Stimulated activated naive CD8-positive, alpha-beta T cell treated with anti-CD3 and anti-CD28 coated beads, Interleukin-15, Interleukin-2, amounts not matched to agents 100 ng/mL and 50 ng/mL, for 24 hours (primary cell): ENCODE measurements at regions not wholly inside any gene's neighbourhood (a gene's known extent, or its start where the extent isn't known, plus 50 kb on each side); places are given as distances from the start of the nearest gene placed in this dataset.

ENCODE experiments used
- H3K27ac Mint-ChIP-seq: one replicate; pipeline ENCODE4 v1.8.0; 2021; ENCODE audit warnings: mild to moderate bottlenecking, mixed read lengths
- H3K27me3 Mint-ChIP-seq: one replicate; pipeline ENCODE4 v1.8.0; 2021; ENCODE audit warnings: mixed read lengths
- H3K36me3 Mint-ChIP-seq: one replicate; pipeline ENCODE4 v1.8.0; 2021; ENCODE audit warnings: low read depth, mixed read lengths
- H3K4me1 Mint-ChIP-seq: one replicate; pipeline ENCODE4 v1.8.0; 2021; ENCODE audit warnings: low read depth, mixed read lengths
- H3K4me3 Mint-ChIP-seq: one replicate; pipeline ENCODE4 v1.8.0; 2021; ENCODE audit warnings: mild to moderate bottlenecking, mixed read lengths
- H3K9me3 Mint-ChIP-seq: one replicate; pipeline ENCODE4 v1.8.0; 2021; ENCODE audit warnings: mixed read lengths

DNA sequence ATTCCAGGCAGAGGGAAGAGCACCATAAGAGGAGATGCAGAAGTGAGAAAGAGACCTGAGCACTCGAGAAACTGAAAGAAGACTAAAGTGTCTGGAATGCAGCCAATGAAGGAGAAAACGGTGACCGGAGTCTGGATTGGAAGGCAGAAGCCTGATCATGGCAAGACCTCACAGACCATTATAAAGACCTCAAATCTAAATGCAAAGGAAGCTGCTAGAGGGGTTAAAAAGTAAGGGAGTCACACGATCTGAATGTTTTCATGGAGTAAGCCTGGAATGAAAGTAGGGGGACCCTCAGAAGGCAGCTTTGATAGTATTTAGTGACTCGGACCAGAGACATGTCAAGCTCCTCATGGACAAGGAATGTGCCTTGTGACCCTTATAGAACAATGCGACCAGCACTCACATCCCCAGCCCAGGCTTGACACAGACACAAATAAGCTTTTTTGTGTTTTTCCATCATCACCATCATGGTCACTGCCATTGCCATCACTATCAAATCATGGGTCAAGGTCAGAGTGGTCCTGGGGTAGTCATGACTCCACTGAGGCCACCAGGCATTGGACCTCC lies 183.6 kb downstream of the SEC16B start:
- Mint-ChIP-seq H3K36me3 (no peaks in the 10 kb centered on the region), H3K4me1 (no peaks in the 10 kb centered on the region), H3K27me3 (no peaks in the 10 kb centered on the region), H3K27ac (no peak overlapping the region), H3K9me3 (peaks cover 6% of the 10 kb centered on the region), H3K4me3 (no peak overlapping the region)

DNA sequence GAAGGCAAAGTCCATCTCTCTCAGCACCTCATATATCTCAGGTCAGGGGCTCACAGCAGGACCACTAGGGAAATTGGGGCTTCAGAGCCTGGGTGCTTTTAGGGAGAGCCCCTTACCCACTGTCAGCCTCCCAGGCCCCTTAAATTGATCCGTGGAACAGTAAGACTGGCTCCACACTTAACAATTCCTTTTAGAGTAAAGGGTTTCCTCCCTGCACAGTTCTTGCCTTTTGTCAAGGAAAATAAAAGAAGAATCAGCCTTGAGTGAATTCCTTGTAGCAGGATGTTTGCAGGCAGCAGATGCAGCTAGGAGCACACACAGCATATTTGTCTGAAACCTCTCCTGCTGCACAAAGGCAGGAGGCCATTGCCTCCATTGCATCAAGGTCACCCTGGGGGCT lies 184.9 kb downstream of the SEC16B start:
- H3K36me3 Mint-ChIP-seq, result no peaks in the 10 kb centered on the region
- H3K9me3 Mint-ChIP-seq, result peaks cover 17% of the 10 kb centered on the region
- H3K27ac Mint-ChIP-seq, result no peak overlapping the region
- no peaks in the 10 kb centered on the region for H3K4me1 Mint-ChIP-seq
- H3K4me3 Mint-ChIP-seq, result no peak overlapping the region
- H3K27me3 Mint-ChIP-seq, result no peaks in the 10 kb centered on the region

DNA sequence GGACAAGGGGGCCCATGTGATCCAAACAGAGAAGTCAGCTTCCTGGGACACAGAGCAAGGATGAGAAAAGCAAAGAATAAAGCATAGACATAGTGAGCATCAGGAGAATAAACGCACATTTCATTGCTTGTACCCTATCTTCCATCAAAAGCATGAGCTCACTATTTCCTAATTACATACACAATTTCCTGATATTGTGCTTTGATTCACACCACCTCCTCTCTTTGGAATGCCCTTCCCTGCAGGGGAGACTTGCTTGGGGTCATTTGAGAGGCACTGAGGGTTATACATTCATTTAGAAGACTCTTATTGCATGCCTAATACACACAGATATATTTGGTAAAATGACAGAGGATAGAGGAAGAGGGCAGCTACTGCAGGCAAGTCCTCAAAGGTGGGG lies 185.4 kb downstream of the SEC16B start:
- no peaks in the 10 kb centered on the region for H3K4me1 Mint-ChIP-seq
- H3K4me3 Mint-ChIP-seq, result no peak overlapping the region
- H3K36me3 Mint-ChIP-seq, result no peaks in the 10 kb centered on the region
- H3K9me3 Mint-ChIP-seq, result peaks cover 17% of the 10 kb centered on the region
- H3K27me3 Mint-ChIP-seq, result no peaks in the 10 kb centered on the region
- no peak overlapping the region for H3K27ac Mint-ChIP-seq

DNA sequence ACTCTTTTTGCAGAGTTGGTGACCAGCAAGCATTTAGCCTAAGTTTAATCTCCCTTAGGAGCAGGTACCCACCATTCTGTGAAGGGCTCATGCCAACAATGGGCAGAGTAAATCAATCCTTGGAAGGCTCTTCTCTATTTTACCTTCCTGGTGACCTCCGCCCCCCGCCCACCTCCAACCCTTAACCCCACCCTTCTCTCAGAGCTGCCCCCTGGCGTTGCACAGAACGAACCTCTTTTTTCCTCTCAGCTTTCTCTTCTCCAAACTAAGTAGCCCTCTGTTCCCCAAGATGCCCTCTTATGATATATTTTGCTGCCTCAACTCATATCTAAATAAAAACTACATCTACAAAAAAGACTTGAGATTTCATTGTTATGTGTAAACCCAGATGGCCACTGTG lies 186.8 kb downstream of the SEC16B start:
- Mint-ChIP-seq H3K27ac (no peak overlapping the region), H3K4me1 (no peaks in the 10 kb centered on the region), H3K9me3 (peaks cover 17% of the 10 kb centered on the region), H3K36me3 (no peaks in the 10 kb centered on the region), H3K27me3 (no peaks in the 10 kb centered on the region), H3K4me3 (no peak overlapping the region)

DNA sequence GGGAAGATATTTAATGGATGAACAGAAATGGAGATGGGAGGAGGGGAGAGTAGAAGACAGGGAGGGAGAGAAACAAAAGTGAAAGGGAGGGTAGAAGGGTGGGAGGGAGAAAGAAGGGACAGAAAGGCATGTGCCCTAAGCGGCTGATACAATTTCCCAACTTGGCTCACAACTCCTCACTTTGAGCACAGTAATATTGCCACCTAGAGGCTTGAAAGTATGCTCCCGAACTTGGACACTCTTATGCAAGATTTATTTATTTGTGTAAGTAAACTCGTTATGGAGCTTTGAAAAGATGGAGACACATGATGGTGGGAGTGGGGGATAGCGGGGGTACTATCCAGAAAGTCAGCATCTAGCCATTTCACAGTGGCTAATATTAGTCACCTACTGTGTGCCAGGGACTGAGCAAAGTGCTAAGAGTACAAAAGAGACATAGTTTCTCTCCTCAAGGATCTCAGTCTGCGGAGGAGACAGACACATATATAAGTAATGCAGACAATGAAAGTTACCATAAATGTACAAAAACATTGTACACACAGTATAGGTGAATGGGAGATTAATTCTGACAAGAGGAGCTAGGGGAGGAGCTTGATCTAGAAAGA lies 189.7 kb downstream of the SEC16B start:
- Mint-ChIP-seq H3K4me1 (no peaks in the 10 kb centered on the region), H3K9me3 (peaks cover 10% of the 10 kb centered on the region), H3K27me3 (no peaks in the 10 kb centered on the region), H3K4me3 (no peak overlapping the region), H3K27ac (no peak overlapping the region), H3K36me3 (no peaks in the 10 kb centered on the region)

DNA sequence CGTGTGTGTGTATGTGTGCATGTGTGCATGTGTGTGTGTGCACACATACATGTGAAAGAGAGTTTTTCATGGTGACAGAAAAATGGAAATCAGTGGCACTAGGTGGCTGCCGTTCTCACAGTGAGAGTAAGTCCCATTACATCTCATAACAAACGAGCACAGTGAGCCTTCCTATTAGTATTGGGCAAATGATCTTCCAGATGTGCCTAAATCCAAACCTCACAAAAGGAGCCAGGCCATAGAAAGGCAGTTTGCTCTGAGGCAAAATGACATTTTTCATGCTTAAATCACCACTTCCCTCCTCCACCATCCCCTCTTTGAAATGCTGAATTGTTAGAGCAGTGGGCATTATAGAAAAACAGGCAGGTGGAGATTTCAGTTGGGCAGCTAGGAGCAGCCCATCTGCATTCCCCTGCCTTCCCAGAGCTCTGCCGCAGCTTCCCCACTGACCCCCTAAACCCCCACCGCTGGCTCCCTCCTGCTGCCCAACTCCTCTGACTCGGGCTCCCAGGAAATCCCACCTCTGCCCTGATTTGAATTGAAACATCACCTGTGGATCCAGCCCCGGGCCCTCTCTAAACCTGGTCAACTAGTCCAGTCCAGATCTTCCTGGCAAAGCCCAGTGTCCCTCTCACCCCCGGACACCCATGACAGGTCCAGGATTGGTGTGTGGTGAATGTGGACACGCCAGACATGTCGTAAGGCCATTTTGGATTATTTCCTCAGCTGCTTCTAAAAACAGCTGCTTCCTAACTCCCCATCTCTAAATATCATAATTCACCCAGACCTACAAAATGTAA lies 190.5 kb downstream of the SEC16B start:
- Mint-ChIP-seq H3K4me3 (no peak overlapping the region), H3K36me3 (no peaks in the 10 kb centered on the region), H3K27ac (no peak overlapping the region), H3K4me1 (no peaks in the 10 kb centered on the region), H3K9me3 (peaks cover 10% of the 10 kb centered on the region), H3K27me3 (no peaks in the 10 kb centered on the region)

DNA sequence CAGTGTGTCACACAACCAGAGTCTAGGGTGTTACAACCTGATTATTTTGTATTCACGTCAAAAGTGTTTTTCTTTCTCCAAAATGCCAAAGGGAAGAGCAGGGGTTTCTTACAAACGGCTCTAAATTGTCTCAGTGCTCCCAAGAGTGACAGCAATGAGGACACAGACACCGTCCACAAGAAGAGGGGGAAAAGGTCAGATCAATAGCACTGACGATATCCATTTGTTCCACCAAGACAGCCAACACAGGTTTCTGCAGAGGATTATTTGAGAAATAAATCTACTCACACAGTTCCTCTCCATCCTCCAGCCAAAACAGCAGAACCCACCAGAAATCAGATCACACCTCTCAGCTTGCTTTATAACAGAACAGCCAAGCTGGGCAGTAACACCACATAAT lies 193.9 kb downstream of the SEC16B start:
- no peak overlapping the region for H3K27ac Mint-ChIP-seq
- peaks cover 17% of the 10 kb centered on the region for H3K9me3 Mint-ChIP-seq
- H3K4me3 Mint-ChIP-seq, result no peak overlapping the region

DNA sequence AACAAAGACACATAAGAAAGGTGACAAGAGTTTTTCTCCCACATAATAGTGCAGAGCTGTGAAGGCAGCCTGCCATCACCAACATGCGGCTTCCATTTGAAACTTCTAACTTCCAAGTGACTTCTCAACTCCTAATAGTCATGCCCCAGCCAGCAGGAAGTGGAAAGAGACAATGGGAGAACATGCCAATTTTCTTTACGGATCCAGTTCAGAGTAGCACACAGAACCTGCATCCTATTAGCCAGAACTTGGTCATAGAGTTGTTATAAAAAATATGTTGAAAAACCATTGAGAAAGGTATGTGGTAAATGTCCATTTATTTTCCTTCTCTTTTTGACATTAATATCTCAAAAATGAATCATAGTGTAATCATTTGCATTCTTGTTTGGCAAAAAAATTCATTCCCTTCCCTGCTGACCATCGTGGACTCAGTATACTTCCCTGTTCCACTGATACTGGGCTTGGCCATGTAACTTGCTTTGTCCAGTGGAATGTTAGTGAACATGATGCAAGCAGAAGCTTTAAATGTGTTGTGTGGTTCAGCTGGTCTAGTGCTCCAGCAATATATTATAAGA lies 197.4 kb downstream of the SEC16B start:
- no peaks in the 10 kb centered on the region for H3K27me3 Mint-ChIP-seq
- no peaks in the 10 kb centered on the region for H3K4me1 Mint-ChIP-seq
- no peaks in the 10 kb centered on the region for H3K36me3 Mint-ChIP-seq
- H3K4me3 Mint-ChIP-seq, result no peak overlapping the region
- peaks cover 10% of the 10 kb centered on the region for H3K9me3 Mint-ChIP-seq
- no peak overlapping the region for H3K27ac Mint-ChIP-seq

More for the DNA sequence above, 193.9 kb downstream of the SEC16B start:
- H3K27me3 Mint-ChIP-seq, result no peaks in the 10 kb centered on the region
- H3K4me1 Mint-ChIP-seq, result no peaks in the 10 kb centered on the region
- no peaks in the 10 kb centered on the region for H3K36me3 Mint-ChIP-seq

DNA sequence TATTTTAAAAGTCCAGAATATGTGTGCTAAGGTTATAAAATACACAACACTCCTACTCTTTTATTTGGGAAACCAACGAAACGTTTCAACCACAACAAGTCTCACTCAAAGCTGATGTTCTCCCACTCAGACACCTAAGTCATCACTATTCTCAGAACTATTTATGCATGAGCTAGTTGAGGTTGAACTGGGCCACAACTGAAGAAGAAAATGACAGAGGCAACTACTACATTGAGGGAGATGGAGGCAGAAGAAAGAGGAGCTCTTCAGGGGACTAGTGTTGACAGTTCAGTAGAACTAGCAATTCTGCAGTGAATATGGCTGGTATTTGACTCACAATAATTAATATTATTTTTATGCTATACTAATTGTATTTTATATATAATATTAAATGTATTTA lies 198.2 kb downstream of the SEC16B start:
- no peaks in the 10 kb centered on the region for H3K4me1 Mint-ChIP-seq
- H3K9me3 Mint-ChIP-seq, result peaks cover 10% of the 10 kb centered on the region
- H3K27ac Mint-ChIP-seq, result no peak overlapping the region
- no peak overlapping the region for H3K4me3 Mint-ChIP-seq
- no peaks in the 10 kb centered on the region for H3K27me3 Mint-ChIP-seq
- H3K36me3 Mint-ChIP-seq, result no peaks in the 10 kb centered on the region

DNA sequence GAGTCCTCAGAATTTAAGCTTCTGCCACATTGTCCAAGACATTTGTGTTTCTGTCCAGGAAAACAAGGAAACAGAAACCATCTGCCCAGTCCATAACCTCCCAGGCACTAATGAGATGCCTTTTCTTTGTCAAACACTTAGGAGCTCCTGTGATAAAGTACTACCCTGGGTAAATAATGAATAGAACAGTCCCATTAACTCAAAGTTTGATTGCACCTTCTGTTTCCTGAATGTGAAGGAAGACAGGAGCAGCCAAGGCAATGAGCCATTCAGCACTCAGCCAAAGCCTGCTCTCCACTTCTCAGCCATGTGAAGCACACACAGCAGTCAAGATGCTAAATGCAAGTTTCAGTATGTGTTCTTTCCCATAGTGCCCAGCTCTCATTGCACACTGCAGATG lies 199.8 kb downstream of the SEC16B start:
- Mint-ChIP-seq H3K27ac (no peak overlapping the region), H3K4me1 (no peaks in the 10 kb centered on the region), H3K4me3 (no peak overlapping the region), H3K27me3 (no peaks in the 10 kb centered on the region), H3K9me3 (peaks cover 10% of the 10 kb centered on the region), H3K36me3 (no peaks in the 10 kb centered on the region)

DNA sequence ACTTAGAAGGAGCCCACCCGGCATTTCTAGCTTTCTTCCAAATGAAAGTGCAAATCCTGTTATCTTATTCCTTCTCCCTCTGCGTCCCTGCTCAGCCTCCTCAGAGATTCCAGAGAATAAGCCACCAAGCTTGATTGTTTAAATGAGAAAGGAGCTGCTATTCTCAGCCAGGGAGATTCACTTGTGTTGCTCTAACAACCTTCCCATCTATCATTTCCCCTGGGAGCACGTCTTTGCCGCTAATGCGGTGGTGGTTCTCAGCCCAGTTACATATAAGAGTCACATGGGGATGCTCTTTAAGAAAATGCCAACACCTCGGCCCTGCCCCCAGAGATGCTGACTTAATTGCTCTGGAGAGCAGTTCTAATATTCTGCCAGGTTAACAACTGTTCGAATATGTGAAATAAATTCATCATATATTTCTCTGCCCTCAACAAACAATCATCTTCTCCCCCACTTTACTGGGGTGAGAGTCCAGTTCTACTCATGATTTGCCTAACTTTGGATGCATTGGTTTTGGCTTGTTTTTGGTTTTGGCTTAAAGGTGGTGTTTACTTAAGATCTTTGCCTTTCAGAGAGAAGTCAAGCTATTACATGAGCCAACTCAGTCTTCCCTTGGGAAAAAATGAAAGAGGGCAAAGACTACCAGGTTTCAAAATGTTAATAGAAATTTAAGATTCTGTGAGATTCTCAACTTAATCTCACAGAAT lies 213.9 kb downstream of the SEC16B start:
- no peak overlapping the region for H3K4me3 Mint-ChIP-seq
- no peaks in the 10 kb centered on the region for H3K4me1 Mint-ChIP-seq
- H3K27me3 Mint-ChIP-seq, result no peaks in the 10 kb centered on the region
- H3K36me3 Mint-ChIP-seq, result peaks cover 4% of the 10 kb centered on the region
- peaks cover 7% of the 10 kb centered on the region for H3K9me3 Mint-ChIP-seq
- H3K27ac Mint-ChIP-seq, result no peak overlapping the region

DNA sequence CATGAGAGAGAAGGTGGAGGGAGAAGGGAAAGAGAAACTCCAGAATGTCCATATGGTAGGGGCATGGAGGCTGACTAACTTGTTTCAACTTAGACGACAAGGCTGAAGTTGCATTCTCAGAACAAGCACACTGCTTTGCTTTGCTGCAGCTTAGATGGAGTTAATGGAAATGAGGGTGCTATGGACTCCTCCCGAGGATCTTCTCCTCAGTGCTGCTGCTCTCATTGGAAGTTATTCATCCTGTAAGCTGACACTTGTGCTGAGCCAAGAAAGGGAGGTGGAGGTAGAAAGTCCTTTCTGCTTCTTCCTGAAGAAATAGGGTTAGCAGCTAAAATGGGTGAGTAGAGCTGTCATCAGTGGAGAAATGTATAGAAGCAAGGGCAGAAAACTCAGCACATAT lies 215.3 kb downstream of the SEC16B start:
- no peaks in the 10 kb centered on the region for H3K27me3 Mint-ChIP-seq
- peaks cover 4% of the 10 kb centered on the region for H3K36me3 Mint-ChIP-seq
- peaks cover 7% of the 10 kb centered on the region for H3K9me3 Mint-ChIP-seq
- no peaks in the 10 kb centered on the region for H3K4me1 Mint-ChIP-seq
- H3K4me3 Mint-ChIP-seq, result no peak overlapping the region
- H3K27ac Mint-ChIP-seq, result no peak overlapping the region

DNA sequence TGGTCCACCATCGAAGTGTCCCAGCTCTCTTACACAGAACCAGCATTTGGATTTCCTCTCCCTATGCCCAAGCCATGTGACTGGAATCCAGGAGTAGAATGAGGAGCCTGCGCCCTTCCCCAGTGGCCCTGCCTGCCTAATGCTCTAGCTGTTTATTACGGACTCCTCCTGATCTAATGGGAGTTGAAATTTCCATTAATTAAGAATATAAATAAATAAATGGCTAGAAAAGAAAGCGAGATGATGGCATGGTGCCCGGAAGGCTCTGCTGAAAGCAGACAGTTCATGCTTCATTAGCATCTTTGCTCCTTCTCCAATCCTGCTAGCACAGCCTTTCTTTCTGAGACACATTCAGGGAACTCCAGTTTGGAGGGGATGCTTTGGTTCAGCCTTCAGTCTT lies 216.2 kb downstream of the SEC16B start:
- H3K9me3 Mint-ChIP-seq, result peaks cover 3% of the 10 kb centered on the region
- no peak overlapping the region for H3K4me3 Mint-ChIP-seq
- no peaks in the 10 kb centered on the region for H3K36me3 Mint-ChIP-seq

DNA sequence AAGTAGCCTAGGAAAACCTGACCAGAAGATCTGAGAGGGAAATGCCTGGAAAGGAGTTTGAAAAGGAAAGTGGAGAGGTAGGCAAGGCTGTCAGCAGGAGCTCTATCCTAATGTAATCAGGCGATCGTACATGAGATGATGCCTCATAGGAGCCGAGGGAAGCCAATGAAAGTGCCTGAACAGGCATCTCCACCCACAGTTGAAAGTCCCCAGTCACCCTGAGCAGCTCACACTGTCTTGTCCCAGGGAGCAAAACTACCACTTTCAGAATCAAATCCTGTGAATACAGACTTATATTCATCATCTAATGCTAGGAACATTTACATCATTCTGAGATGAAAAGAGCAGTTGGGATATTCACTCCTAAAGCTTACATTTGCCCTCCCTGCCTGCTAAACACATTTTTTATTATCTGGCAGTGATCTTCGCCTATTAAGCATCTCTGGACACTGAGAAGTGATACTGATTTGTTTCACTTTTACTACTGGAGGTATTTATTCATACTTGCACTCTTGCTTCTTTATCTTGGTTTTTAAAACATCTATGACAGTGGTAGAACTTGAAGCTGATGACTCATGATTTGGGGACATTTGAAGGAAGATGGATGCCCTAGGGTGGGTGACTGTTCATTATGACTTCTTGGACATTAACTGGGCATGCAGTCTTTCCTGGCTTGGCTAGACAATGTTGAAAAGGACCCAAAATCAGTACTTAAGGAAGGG lies 221.6 kb downstream of the SEC16B start:
- Mint-ChIP-seq H3K27me3 (no peaks in the 10 kb centered on the region), H3K9me3 (peaks cover 5% of the 10 kb centered on the region), H3K36me3 (no peaks in the 10 kb centered on the region), H3K4me1 (no peaks in the 10 kb centered on the region), H3K4me3 (no peak overlapping the region), H3K27ac (no peak overlapping the region)

More for the DNA sequence above, 216.2 kb downstream of the SEC16B start:
- no peak overlapping the region for H3K27ac Mint-ChIP-seq
- no peaks in the 10 kb centered on the region for H3K27me3 Mint-ChIP-seq
- H3K4me1 Mint-ChIP-seq, result no peaks in the 10 kb centered on the region
